ENCODE measurements at regions not wholly inside any gene's neighbourhood (a gene's known extent, or its start where the extent isn't known, plus 50 kb on each side); places are given as distances from the start of the nearest gene placed in this dataset.

- no peak for TF ChIP-seq CTCF (IDR thresholded peaks at IDR 0.05)
- TF ChIP-seq POLR2AphosphoS5 (IDR thresholded peaks at IDR 0.05), result no peak
- no peak for TF ChIP-seq POLR2A (IDR thresholded peaks at IDR 0.05)
- Histone ChIP-seq H3K27ac (no peak overlapping the region), H3K27me3 (no peaks in the 10 kb centered on the region), H3K36me3 (no peaks in the 10 kb centered on the region), H3K9me3 (peaks cover 26 to 52% of the 10 kb centered on the region in 2 donors), H3K4me1 (no peaks in the 10 kb centered on the region), H3K4me3 (no peak overlapping the region)
- intact Hi-C loops (cut with DNase I; ENCODE audit: low total_unique reads), result no loop called here
- DNase-seq (ENCODE audit: low spot score in 2 of 2), result no peak
These were observed 585.7 kb upstream of the FANCL start for GRCh38 chr2:58826795-58827194.

- Histone ChIP-seq H3K9me3 (no peaks in the 10 kb centered on the region), H3K4me3 (no peak overlapping the region), H3K27ac (no peak overlapping the region), H3K4me1 (no peaks in the 10 kb centered on the region), H3K27me3 (no peaks in the 10 kb centered on the region), H3K36me3 (no peaks in the 10 kb centered on the region)
- TF ChIP-seq POLR2A (IDR thresholded peaks at IDR 0.05), result no peak
- TF ChIP-seq POLR2AphosphoS5 (IDR thresholded peaks at IDR 0.05), result no peak
- TF ChIP-seq CTCF (IDR thresholded peaks at IDR 0.05), result no peak
- no peak for DNase-seq (ENCODE audit: low spot score in 2 of 2)
- intact Hi-C loops (cut with DNase I; ENCODE audit: low total_unique reads), result no loop called here
These were observed 571.7 kb upstream of the FANCL start for GRCh38 chr2:58812771-58813344.

- TF ChIP-seq POLR2AphosphoS5 (IDR thresholded peaks at IDR 0.05) (no peak), POLR2A (IDR thresholded peaks at IDR 0.05) (no peak), CTCF (IDR thresholded peaks at IDR 0.05) (no peak)
These were observed 564.0 kb upstream of the FANCL start for GRCh38 chr2:58805126-58805525.

DNA sequence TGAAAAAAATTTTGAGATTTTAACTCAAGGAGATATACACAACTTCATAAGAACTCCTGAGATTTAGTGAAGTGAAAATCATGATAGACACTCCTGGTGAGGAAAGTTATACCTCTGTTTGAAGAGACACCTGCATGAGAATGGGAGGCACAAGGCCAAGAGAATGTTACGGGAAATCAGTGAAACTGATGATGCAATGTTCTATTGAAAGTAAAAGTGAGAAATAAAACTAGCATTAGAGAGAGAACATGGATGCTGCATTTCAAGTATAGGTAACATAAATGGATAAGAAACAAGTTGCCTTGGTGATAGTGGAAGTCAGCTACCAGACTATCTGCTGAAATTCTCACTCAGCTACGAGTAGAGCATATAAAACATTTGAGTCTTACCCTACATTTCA, 562.1 kb upstream of the FANCL start:
- Histone ChIP-seq H3K27ac (no peak overlapping the region), H3K4me1 (no peaks in the 10 kb centered on the region), H3K36me3 (no peaks in the 10 kb centered on the region), H3K4me3 (no peak overlapping the region), H3K9me3 (no peaks in the 10 kb centered on the region), H3K27me3 (no peaks in the 10 kb centered on the region)
- no peak for DNase-seq (ENCODE audit: low spot score in 2 of 2)
- intact Hi-C loops (cut with DNase I; ENCODE audit: low total_unique reads), result no loop called here
- TF ChIP-seq POLR2A (IDR thresholded peaks at IDR 0.05) (no peak), POLR2AphosphoS5 (IDR thresholded peaks at IDR 0.05) (no peak), CTCF (IDR thresholded peaks at IDR 0.05) (no peak)

More at GRCh38 chr2:58805126-58805525, 564.0 kb upstream of the FANCL start:
- Histone ChIP-seq H3K9me3 (no peaks in the 10 kb centered on the region), H3K27ac (no peak overlapping the region), H3K4me1 (no peaks in the 10 kb centered on the region), H3K4me3 (no peak overlapping the region), H3K36me3 (no peaks in the 10 kb centered on the region), H3K27me3 (no peaks in the 10 kb centered on the region)
- intact Hi-C loops (cut with DNase I; ENCODE audit: low total_unique reads), result no loop called here
- DNase-seq (ENCODE audit: low spot score in 2 of 2), result no peak

DNA sequence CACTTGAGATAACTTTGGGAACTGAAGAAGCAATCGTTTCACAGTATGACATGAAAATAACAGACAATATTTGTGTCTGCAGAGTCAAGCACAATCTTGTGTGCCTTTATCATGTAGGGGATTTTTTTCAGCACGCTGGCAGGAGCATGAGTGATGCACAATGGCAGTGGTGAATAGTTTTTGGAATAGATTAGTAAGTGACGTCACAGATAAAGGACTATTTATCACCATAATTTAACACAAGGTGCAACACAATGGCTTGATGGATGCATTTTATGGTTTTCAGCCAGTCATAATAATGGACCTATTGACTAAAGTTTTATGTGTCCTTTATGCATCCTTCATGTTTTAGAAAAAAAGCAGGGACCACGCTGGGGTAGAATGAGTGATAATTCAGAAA, 559.8 kb upstream of the FANCL start:
- Histone ChIP-seq H3K9me3 (no peaks in the 10 kb centered on the region), H3K36me3 (no peaks in the 10 kb centered on the region), H3K27ac (no peak overlapping the region), H3K4me3 (no peak overlapping the region), H3K4me1 (no peaks in the 10 kb centered on the region), H3K27me3 (no peaks in the 10 kb centered on the region)
- no peak for DNase-seq (ENCODE audit: low spot score in 2 of 2)
- intact Hi-C loops (cut with DNase I; ENCODE audit: low total_unique reads), result no loop called here
- no peak for TF ChIP-seq POLR2AphosphoS5 (IDR thresholded peaks at IDR 0.05)
- TF ChIP-seq CTCF (IDR thresholded peaks at IDR 0.05), result no peak
- TF ChIP-seq POLR2A (IDR thresholded peaks at IDR 0.05), result no peak
